WTC11 (cell line): ENCODE measurements at regions not wholly inside any gene's neighbourhood (a gene's known extent, or its start where the extent isn't known, plus 50 kb on each side); places are given as distances from the start of the nearest gene placed in this dataset.

ENCODE experiments used
- ATAC-seq: fragments of 200-7000 bp; cut with Tn5 transposase; 2 replicates; pipeline ENCODE4 v1.10.0; 2021; ENCODE audit warnings: mild to moderate bottlenecking, moderate library complexity
- CTCF ChIA-PET: fragments of 300-600 bp; sonication (Branson Sonifier 250); formaldehyde crosslinking; loops from one replicate; lab custom pipeline; 2021; ENCODE audit warnings: antibody characterized with exemption; lab: Charles Lee
- POLR2A ChIA-PET: fragments of 350-600 bp; sonication (Branson Sonifier 250); formaldehyde crosslinking; loops from one replicate; lab custom pipeline; 2021; ENCODE audit warnings: antibody characterized with exemption; lab: Charles Lee
- DNase-seq: peaks from one replicate; pipeline ENCODE4 v3.0.0; 2021; ENCODE audit warnings: low spot score
- H3K27ac Mint-ChIP-seq: 2 replicates; pipeline ENCODE4 v1.8.0; 2021; ENCODE audit warnings: mixed read lengths
- H3K27me3 Mint-ChIP-seq: 2 replicates; pipeline ENCODE4 v1.8.0; 2021; ENCODE audit warnings: low read depth, mild to moderate bottlenecking, moderate library complexity, mixed read lengths
- H3K36me3 Mint-ChIP-seq: 2 replicates; pipeline ENCODE4 v1.8.0; 2021; ENCODE audit warnings: mixed read lengths
- H3K4me1 Mint-ChIP-seq: 2 replicates; pipeline ENCODE4 v1.8.0; 2022; ENCODE audit warnings: mixed read lengths
- H3K4me3 Mint-ChIP-seq: 2 replicates; pipeline ENCODE4 v1.8.0; 2021; ENCODE audit warnings: mild to moderate bottlenecking, moderate library complexity, mixed read lengths
- H3K9me3 Mint-ChIP-seq: 2 replicates; pipeline ENCODE4 v1.8.0; 2021; ENCODE audit warnings: mixed read lengths
- AR ChIP-seq: fragments of 250-450 bp; sonication (Bioruptor Pico); IDR thresholded peaks from 2 replicates; pipeline ENCODE4 v1.9.0; 2021; ENCODE audit warnings: mild to moderate bottlenecking
- ATF1 ChIP-seq: sonication (generic); formaldehyde crosslinking; IDR thresholded peaks from 2 replicates; pipeline ENCODE4 v1.8.1; 2023; ENCODE audit warnings: mild to moderate bottlenecking, moderate library complexity, missing genetic modification reagents
- ATF3 ChIP-seq: sonication (generic); formaldehyde crosslinking; conservative IDR thresholded peaks from 2 replicates; pipeline ENCODE4 v1.8.1; 2022; ENCODE audit warnings: mild to moderate bottlenecking, missing genetic modification reagents
- FOXP4 ChIP-seq: sonication (generic); formaldehyde crosslinking; IDR thresholded peaks from 2 replicates; pipeline ENCODE4 v1.8.0; 2022; ENCODE audit warnings: mild to moderate bottlenecking, missing genetic modification reagents
- GRHL2 ChIP-seq: fragments of 250-450 bp; sonication (Bioruptor Pico); IDR thresholded peaks from 2 replicates; pipeline ENCODE4 v1.8.0; 2022; ENCODE audit warnings: mild to moderate bottlenecking, moderate library complexity; ENCODE audit not compliant: insufficient replicate concordance, severe bottlenecking
- MXD4 ChIP-seq: fragments of 250-450 bp; sonication (Bioruptor Pico); IDR thresholded peaks from 2 replicates; pipeline ENCODE4 v1.8.0; 2021; ENCODE audit warnings: mild to moderate bottlenecking, moderate library complexity, borderline replicate concordance
- NFE2L1 ChIP-seq: sonication (generic); formaldehyde crosslinking; IDR thresholded peaks from 2 replicates; pipeline ENCODE4 v1.8.1; 2023; ENCODE audit warnings: missing genetic modification reagents
- OVOL2 ChIP-seq: fragments of 250-450 bp; sonication (Bioruptor Pico); IDR thresholded peaks from 2 replicates; pipeline ENCODE4 v1.9.0; 2021; ENCODE audit warnings: mild to moderate bottlenecking, borderline replicate concordance
- TEAD1 ChIP-seq: sonication (generic); formaldehyde crosslinking; IDR thresholded peaks from 2 replicates; pipeline ENCODE4 v1.8.0; 2022; ENCODE audit warnings: mild to moderate bottlenecking, missing genetic modification reagents
- ZMAT4 ChIP-seq: fragments of 250-450 bp; sonication (Bioruptor Pico); IDR thresholded peaks from 2 replicates; pipeline ENCODE4 v1.9.0; 2021; ENCODE audit warnings: mild to moderate bottlenecking
- ZNF512 ChIP-seq: sonication (generic); formaldehyde crosslinking; IDR thresholded peaks from 2 replicates; pipeline ENCODE4 v1.8.1; 2022; ENCODE audit warnings: missing genetic modification reagents, borderline replicate concordance
- TF ChIP-seq, protein P1 (sequence below): sonication (generic); formaldehyde crosslinking; IDR thresholded peaks from 2 replicates; pipeline ENCODE4 v1.8.1; 2022; ENCODE audit warnings: low read depth, missing genetic modification reagents, borderline replicate concordance
- TF ChIP-seq, protein P2 (sequence below): sonication (generic); formaldehyde crosslinking; IDR thresholded peaks from 2 replicates; pipeline ENCODE4 v1.8.1; 2023; ENCODE audit warnings: mild to moderate bottlenecking, missing genetic modification reagents, moderate library complexity
- TF ChIP-seq, protein P3 (sequence below): sonication (generic); formaldehyde crosslinking; IDR thresholded peaks from 2 replicates; pipeline ENCODE4 v1.8.0; 2022; ENCODE audit warnings: missing genetic modification reagents
- TF ChIP-seq, protein P4 (sequence below): sonication (generic); formaldehyde crosslinking; IDR thresholded peaks from 2 replicates; pipeline ENCODE4 v1.8.1; 2022; ENCODE audit warnings: low read depth, mild to moderate bottlenecking, moderate library complexity, missing genetic modification reagents, borderline replicate concordance

DNA sequence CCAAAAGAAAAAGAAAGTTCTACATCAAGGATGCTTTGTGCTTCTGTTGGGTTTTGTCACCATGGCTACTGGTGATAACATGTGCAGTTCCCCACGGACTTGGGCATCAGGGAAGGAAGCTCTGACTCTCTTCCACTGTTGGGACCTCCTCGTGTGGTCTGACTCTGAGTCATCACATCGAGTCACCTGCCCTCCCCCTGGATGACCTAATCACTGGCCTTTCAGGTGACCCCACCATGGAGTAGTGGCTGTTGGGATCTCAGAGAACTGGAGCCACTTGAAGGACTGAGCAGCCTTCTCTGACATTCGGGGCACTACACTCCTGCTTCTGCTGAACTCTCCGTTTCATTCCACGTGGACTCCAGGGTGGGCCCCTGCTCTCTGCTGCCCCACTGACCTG is 60.8 kb upstream of the DOCK1 start (continued):
- TF ChIP-seq, protein P1, sequence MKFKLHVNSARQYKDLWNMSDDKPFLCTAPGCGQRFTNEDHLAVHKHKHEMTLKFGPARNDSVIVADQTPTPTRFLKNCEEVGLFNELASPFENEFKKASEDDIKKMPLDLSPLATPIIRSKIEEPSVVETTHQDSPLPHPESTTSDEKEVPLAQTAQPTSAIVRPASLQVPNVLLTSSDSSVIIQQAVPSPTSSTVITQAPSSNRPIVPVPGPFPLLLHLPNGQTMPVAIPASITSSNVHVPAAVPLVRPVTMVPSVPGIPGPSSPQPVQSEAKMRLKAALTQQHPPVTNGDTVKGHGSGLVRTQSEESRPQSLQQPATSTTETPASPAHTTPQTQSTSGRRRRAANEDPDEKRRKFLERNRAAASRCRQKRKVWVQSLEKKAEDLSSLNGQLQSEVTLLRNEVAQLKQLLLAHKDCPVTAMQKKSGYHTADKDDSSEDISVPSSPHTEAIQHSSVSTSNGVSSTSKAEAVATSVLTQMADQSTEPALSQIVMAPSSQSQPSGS: no peak

GRCh38 chr10:126846469-126846868 is 58.8 kb upstream of the DOCK1 start:
- Mint-ChIP-seq H3K4me3 (no peak overlapping the region), H3K9me3 (0 out of 2 replicates have a peak, but pooled peaks cover 4% of the 10 kb centered on the region), H3K27me3 (peaks cover 3% of the 10 kb centered on the region; the same call in 1 of the 2 replicates), H3K27ac (no peak overlapping the region; the same call in 1 of the 2 replicates), H3K36me3 (no peaks in the 10 kb centered on the region), H3K4me1 (peaks cover 18% of the 10 kb centered on the region)
- ATAC-seq (no peak), DNase-seq (no peak)
- ChIA-PET CTCF (interaction anchor here (0.8 to 1.7 kb wide), 3 partner anchors 9 to 29 kb away, joined by 3 to 6 read pairs (median 4); no protein-coding TSS in a partner anchor), POLR2A (no interaction called here)
- TF ChIP-seq ZNF512 (CRISPR knock-in tag): no peak
- no peak for TF ChIP-seq MXD4 (CRISPR knock-in tag)
- TF ChIP-seq AR: no peak
- TF ChIP-seq, protein P2, sequence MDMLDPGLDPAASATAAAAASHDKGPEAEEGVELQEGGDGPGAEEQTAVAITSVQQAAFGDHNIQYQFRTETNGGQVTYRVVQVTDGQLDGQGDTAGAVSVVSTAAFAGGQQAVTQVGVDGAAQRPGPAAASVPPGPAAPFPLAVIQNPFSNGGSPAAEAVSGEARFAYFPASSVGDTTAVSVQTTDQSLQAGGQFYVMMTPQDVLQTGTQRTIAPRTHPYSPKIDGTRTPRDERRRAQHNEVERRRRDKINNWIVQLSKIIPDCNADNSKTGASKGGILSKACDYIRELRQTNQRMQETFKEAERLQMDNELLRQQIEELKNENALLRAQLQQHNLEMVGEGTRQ (CRISPR knock-in tag): no peak
- no peak for TF ChIP-seq TEAD1 (CRISPR knock-in tag)
- no peak for TF ChIP-seq OVOL2 (CRISPR knock-in tag)
- TF ChIP-seq, protein P3, sequence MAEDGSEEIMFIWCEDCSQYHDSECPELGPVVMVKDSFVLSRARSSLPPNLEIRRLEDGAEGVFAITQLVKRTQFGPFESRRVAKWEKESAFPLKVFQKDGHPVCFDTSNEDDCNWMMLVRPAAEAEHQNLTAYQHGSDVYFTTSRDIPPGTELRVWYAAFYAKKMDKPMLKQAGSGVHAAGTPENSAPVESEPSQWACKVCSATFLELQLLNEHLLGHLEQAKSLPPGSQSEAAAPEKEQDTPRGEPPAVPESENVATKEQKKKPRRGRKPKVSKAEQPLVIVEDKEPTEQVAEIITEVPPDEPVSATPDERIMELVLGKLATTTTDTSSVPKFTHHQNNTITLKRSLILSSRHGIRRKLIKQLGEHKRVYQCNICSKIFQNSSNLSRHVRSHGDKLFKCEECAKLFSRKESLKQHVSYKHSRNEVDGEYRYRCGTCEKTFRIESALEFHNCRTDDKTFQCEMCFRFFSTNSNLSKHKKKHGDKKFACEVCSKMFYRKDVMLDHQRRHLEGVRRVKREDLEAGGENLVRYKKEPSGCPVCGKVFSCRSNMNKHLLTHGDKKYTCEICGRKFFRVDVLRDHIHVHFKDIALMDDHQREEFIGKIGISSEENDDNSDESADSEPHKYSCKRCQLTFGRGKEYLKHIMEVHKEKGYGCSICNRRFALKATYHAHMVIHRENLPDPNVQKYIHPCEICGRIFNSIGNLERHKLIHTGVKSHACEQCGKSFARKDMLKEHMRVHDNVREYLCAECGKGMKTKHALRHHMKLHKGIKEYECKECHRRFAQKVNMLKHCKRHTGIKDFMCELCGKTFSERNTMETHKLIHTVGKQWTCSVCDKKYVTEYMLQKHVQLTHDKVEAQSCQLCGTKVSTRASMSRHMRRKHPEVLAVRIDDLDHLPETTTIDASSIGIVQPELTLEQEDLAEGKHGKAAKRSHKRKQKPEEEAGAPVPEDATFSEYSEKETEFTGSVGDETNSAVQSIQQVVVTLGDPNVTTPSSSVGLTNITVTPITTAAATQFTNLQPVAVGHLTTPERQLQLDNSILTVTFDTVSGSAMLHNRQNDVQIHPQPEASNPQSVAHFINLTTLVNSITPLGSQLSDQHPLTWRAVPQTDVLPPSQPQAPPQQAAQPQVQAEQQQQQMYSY (CRISPR knock-in tag): no peak
- TF ChIP-seq ATF3 (CRISPR knock-in tag): no peak
- TF ChIP-seq NFE2L1: no peak
- no peak for TF ChIP-seq ATF1 (CRISPR knock-in tag)
- TF ChIP-seq GRHL2: no peak
- TF ChIP-seq, protein P4, sequence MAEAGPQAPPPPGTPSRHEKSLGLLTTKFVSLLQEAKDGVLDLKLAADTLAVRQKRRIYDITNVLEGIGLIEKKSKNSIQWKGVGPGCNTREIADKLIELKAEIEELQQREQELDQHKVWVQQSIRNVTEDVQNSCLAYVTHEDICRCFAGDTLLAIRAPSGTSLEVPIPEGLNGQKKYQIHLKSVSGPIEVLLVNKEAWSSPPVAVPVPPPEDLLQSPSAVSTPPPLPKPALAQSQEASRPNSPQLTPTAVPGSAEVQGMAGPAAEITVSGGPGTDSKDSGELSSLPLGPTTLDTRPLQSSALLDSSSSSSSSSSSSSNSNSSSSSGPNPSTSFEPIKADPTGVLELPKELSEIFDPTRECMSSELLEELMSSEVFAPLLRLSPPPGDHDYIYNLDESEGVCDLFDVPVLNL: no peak
- TF ChIP-seq FOXP4 (CRISPR knock-in tag): no peak
- TF ChIP-seq ZMAT4 (CRISPR knock-in tag): no peak
